OCI-LY1 (cell line): ENCODE measurements at regions not wholly inside any gene's neighbourhood (a gene's known extent, or its start where the extent isn't known, plus 50 kb on each side); places are given as distances from the start of the nearest gene placed in this dataset.

Experiments used
- H2AFZ ChIP-seq: fragments of 200-600 bp; sonication (generic), shearing (Covaris generic); 2 replicates; pipeline ENCODE4 v1.6.0; 2014; ENCODE audit warnings: antibody characterized with exemption, mild to moderate bottlenecking, low read length
- H3F3A ChIP-seq: fragments of 200-600 bp; sonication (generic), shearing (Covaris generic); 2 replicates; pipeline ENCODE4 v1.6.0; 2014; ENCODE audit warnings: mild to moderate bottlenecking, antibody characterized with exemption, low read length, moderate library complexity; ENCODE audit not compliant: insufficient read depth
- H3K27ac ChIP-seq: fragments of 200-600 bp; sonication (generic); 2 replicates; pipeline ENCODE4 v1.5.1; 2014; ENCODE audit warnings: low read length, mixed run types, mild to moderate bottlenecking, low read depth; ENCODE audit not compliant: poor library complexity, severe bottlenecking
- H3K27me3 ChIP-seq: fragments of 200-600 bp; sonication (generic); 2 replicates; pipeline ENCODE4 v1.6.0; 2014; ENCODE audit warnings: antibody characterized with exemption, mild to moderate bottlenecking, low read length, moderate library complexity; ENCODE audit not compliant: insufficient read depth
- H3K36me3 ChIP-seq: fragments of 200-600 bp; sonication (generic); 2 replicates; pipeline ENCODE4 v1.6.1; 2014; ENCODE audit warnings: mild to moderate bottlenecking, antibody characterized with exemption, low read length, moderate library complexity, mixed read lengths; ENCODE audit not compliant: insufficient read depth
- H3K4me1 ChIP-seq: fragments of 200-600 bp; sonication (generic); 2 replicates; pipeline ENCODE4 v1.5.1; 2014; ENCODE audit warnings: mild to moderate bottlenecking, low read length, moderate library complexity; ENCODE audit not compliant: insufficient read depth, severe bottlenecking
- H3K4me2 ChIP-seq: fragments of 200-600 bp; sonication (generic), shearing (Covaris generic); 2 replicates; pipeline ENCODE4 v1.6.1; 2014; ENCODE audit warnings: low read length
- H3K4me3 ChIP-seq: fragments of 200-600 bp; sonication (generic); 2 replicates; pipeline ENCODE4 v1.5.1; 2014; ENCODE audit warnings: low read length, low read depth, mild to moderate bottlenecking, mixed read lengths; ENCODE audit not compliant: poor library complexity, severe bottlenecking
- H3K79me2 ChIP-seq: fragments of 200-600 bp; shearing (Covaris generic); 2 replicates; pipeline ENCODE4 v1.6.1; 2016; ENCODE audit warnings: mixed run types, low read length, mixed read lengths; ENCODE audit not compliant: insufficient read depth
- H3K9ac ChIP-seq: fragments of 200-600 bp; sonication (generic), shearing (Covaris generic); 2 replicates; pipeline ENCODE4 v1.6.1; 2014; ENCODE audit warnings: mild to moderate bottlenecking, low read length, mixed read lengths
- H3K9me2 ChIP-seq: fragments of 200-600 bp; sonication (generic), shearing (Covaris generic); 2 replicates; pipeline ENCODE4 v1.6.1; 2014; ENCODE audit warnings: low read depth, mild to moderate bottlenecking, low read length, mixed read lengths
- H3K9me3 ChIP-seq: fragments of 200-600 bp; shearing (Covaris generic); 2 replicates; pipeline ENCODE4 v1.6.1; 2014; ENCODE audit warnings: low read length, mixed read lengths
- H4K20me1 ChIP-seq: fragments of 200-600 bp; sonication (generic), shearing (Covaris generic); 2 replicates; pipeline ENCODE4 v1.6.0; 2016; ENCODE audit warnings: mild to moderate bottlenecking, low read length; ENCODE audit not compliant: insufficient read depth
- EZH2 ChIP-seq: fragments of 200-600 bp; sonication (generic), shearing (Covaris generic); IDR thresholded peaks from 2 replicates; pipeline ENCODE4 v1.8.0; 2017; ENCODE audit warnings: borderline replicate concordance, mixed run types, mild to moderate bottlenecking, antibody characterized with exemption, low read length, moderate library complexity, mixed read lengths
- TF ChIP-seq, protein P1 (sequence below): fragments of 200-600 bp; sonication (generic), shearing (Covaris generic); IDR thresholded peaks from 2 replicates; pipeline ENCODE4 v1.5.1; 2017; ENCODE audit warnings: mild to moderate bottlenecking, antibody characterized with exemption, low read length, moderate library complexity, mixed read lengths

DNA sequence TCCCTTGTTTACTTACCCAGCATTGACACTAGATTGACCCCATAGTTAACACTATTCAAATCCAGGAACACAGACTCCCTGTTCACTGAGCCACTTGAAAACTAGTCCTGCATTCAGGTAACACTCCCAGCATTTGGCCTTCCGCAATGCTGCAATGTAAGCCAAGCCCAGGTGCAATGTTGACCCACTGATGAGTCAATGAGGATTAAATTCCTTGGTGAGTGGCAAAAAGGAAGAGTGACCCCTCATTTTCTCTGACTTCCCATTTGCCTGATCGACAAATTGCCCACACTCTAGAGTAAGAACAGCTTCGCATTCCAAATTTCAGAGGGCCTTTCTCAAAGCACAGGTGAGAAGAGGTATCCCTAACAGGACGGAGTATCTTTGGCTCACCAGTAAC, 251.9 kb downstream of the FBXO15 start:
- H3F3A ChIP-seq: no peaks in the 10 kb centered on the region
- no peaks in the 10 kb centered on the region for H3K4me1 ChIP-seq
- H3K27ac ChIP-seq: no peak overlapping the region
- H2AFZ ChIP-seq: no peak overlapping the region
- H3K9ac ChIP-seq: no peak overlapping the region
- H3K4me2 ChIP-seq: no peak overlapping the region
- no peaks in the 10 kb centered on the region for H3K9me2 ChIP-seq
- no peaks in the 10 kb centered on the region for H3K27me3 ChIP-seq
- TF ChIP-seq, protein P1, sequence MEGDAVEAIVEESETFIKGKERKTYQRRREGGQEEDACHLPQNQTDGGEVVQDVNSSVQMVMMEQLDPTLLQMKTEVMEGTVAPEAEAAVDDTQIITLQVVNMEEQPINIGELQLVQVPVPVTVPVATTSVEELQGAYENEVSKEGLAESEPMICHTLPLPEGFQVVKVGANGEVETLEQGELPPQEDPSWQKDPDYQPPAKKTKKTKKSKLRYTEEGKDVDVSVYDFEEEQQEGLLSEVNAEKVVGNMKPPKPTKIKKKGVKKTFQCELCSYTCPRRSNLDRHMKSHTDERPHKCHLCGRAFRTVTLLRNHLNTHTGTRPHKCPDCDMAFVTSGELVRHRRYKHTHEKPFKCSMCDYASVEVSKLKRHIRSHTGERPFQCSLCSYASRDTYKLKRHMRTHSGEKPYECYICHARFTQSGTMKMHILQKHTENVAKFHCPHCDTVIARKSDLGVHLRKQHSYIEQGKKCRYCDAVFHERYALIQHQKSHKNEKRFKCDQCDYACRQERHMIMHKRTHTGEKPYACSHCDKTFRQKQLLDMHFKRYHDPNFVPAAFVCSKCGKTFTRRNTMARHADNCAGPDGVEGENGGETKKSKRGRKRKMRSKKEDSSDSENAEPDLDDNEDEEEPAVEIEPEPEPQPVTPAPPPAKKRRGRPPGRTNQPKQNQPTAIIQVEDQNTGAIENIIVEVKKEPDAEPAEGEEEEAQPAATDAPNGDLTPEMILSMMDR: no peak
- no peak for TF ChIP-seq EZH2
- no peaks in the 10 kb centered on the region for H3K36me3 ChIP-seq
- H3K79me2 ChIP-seq: no peaks in the 10 kb centered on the region
- H3K4me3 ChIP-seq: no peak overlapping the region
- no peaks in the 10 kb centered on the region for H3K9me3 ChIP-seq
- no peaks in the 10 kb centered on the region for H4K20me1 ChIP-seq

- no peaks in the 10 kb centered on the region for H3F3A ChIP-seq
- H4K20me1 ChIP-seq: no peaks in the 10 kb centered on the region
- no peak overlapping the region for H3K27ac ChIP-seq
- H3K27me3 ChIP-seq: no peaks in the 10 kb centered on the region
- H3K9me3 ChIP-seq: no peaks in the 10 kb centered on the region
- H3K9me2 ChIP-seq: no peaks in the 10 kb centered on the region
- no peak overlapping the region for H2AFZ ChIP-seq
- H3K36me3 ChIP-seq: no peaks in the 10 kb centered on the region
- no peak overlapping the region for H3K4me2 ChIP-seq
- H3K9ac ChIP-seq: no peak overlapping the region
- H3K79me2 ChIP-seq: no peaks in the 10 kb centered on the region
- H3K4me1 ChIP-seq: no peaks in the 10 kb centered on the region
- no peak overlapping the region for H3K4me3 ChIP-seq
- TF ChIP-seq, protein P1: no peak
- no peak for TF ChIP-seq EZH2
Observed at GRCh38 chr18:73893880-73894279, 253.8 kb downstream of the FBXO15 start.

DNA sequence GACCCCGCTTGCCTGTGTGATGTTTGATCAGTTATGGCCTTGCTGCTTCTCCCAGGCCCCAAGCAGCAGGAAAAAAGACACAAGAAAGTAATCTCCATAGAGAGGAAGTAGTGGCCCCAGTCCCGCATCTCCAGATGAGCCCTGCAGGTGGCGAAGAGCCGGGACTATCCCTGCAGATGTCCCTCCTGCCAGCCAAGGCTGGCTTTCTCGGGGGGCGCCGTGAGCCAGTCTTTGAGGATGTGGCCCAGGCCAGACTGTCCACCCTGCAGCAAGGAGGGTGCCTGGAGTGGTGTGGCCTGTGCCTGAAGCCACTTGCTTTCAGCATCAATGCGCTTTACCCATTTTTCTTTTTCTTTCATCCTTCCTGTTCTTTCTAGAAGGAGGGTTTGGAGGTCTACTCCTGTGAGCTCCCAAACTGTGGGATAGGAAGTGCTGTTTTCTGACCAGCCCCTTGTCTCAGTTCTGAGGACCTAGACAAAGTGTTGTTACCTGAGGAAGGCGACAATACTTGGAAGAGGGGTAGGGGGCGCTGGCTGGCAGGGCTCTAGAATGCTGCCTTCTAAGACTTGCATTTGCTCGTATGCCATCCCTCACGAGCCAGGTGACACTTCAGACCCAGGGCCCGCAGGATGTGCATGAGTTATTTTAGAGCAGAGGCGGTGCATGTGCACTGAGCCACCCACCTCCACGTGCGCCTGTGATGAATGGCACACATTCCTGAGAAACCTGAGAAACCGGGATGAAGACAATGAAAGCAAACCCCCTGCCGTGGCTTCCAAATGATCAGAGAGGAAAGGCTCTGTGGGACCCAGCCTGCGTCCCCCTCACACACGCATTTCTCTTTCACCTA, 255.8 kb downstream of the FBXO15 start:
- no peaks in the 10 kb centered on the region for H3F3A ChIP-seq

More for the DNA sequence above, 255.8 kb downstream of the FBXO15 start:
- Histone ChIP-seq H3K36me3 (no peaks in the 10 kb centered on the region), H3K9me3 (no peaks in the 10 kb centered on the region), H2AFZ (no peak overlapping the region), H3K27me3 (no peaks in the 10 kb centered on the region), H3K4me3 (no peak overlapping the region), H3K4me2 (no peak overlapping the region), H3K9me2 (no peaks in the 10 kb centered on the region), H4K20me1 (no peaks in the 10 kb centered on the region), H3K9ac (no peak overlapping the region), H3K4me1 (no peaks in the 10 kb centered on the region), H3K79me2 (no peaks in the 10 kb centered on the region), H3K27ac (no peak overlapping the region)
- TF ChIP-seq, protein P1: no peak; the same call in 1 of the 2 replicates
- no peak for TF ChIP-seq EZH2
